Inferior parietal cortex (tissue), 1 donor: ENCODE measurements at regions not wholly inside any gene's neighbourhood (a gene's known extent, or its start where the extent isn't known, plus 50 kb on each side); places are given as distances from the start of the nearest gene placed in this dataset.

Experiments used
- DNase-seq: peaks from one replicate; pipeline ENCODE4 v3.0.0-alpha.2; 2016; ENCODE audit errors: extremely low spot score

GRCh38 chr19:30215248-30215647 is 156.9 kb upstream of the ZNF536 start:
- no peak for DNase-seq

GRCh38 chr19:30216453-30216852 is 155.7 kb upstream of the ZNF536 start:
- DNase-seq = no peak

- DNase-seq = no peak
Observed at GRCh38 chr19:30217461-30217860, 154.7 kb upstream of the ZNF536 start.

GRCh38 chr19:30219702-30220101 is 152.5 kb upstream of the ZNF536 start:
- DNase-seq = no peak

GRCh38 chr19:30221176-30221575 is 151.0 kb upstream of the ZNF536 start:
- DNase-seq = no peak

- no peak for DNase-seq
Observed at GRCh38 chr19:30222428-30222873, 149.7 kb upstream of the ZNF536 start.

GRCh38 chr19:30222992-30223865 is 149.0 kb upstream of the ZNF536 start:
- no peak for DNase-seq

- no peak for DNase-seq
Observed at GRCh38 chr19:30223866-30224688, 148.1 kb upstream of the ZNF536 start.

- DNase-seq = no peak
Observed at GRCh38 chr19:30224689-30225606, 147.2 kb upstream of the ZNF536 start.

- DNase-seq = no peak
Observed at GRCh38 chr19:30225676-30226463, 146.3 kb upstream of the ZNF536 start.

- DNase-seq = no peak
Observed at GRCh38 chr19:30226464-30227011, 145.6 kb upstream of the ZNF536 start.

GRCh38 chr19:30227012-30227621 is 145.1 kb upstream of the ZNF536 start:
- no peak for DNase-seq

- peak; percentile 68 for DNase-seq
Observed at GRCh38 chr19:30227661-30228112, 144.5 kb upstream of the ZNF536 start.

- no peak for DNase-seq
Observed at GRCh38 chr19:30228113-30228834, 143.9 kb upstream of the ZNF536 start.

GRCh38 chr19:30228835-30229524 is 143.2 kb upstream of the ZNF536 start:
- DNase-seq = no peak

- DNase-seq = no peak
Observed at GRCh38 chr19:30229525-30230174, 142.5 kb upstream of the ZNF536 start.

- no peak for DNase-seq
Observed at GRCh38 chr19:30231408-30232318, 140.5 kb upstream of the ZNF536 start.
